SH-SY5Y (cell line): ENCODE measurements at regions not wholly inside any gene's neighbourhood (a gene's known extent, or its start where the extent isn't known, plus 50 kb on each side); places are given as distances from the start of the nearest gene placed in this dataset.

Source experiments
- GATA2 ChIP-seq: IDR thresholded peaks from 2 replicates; pipeline ENCODE4 v1.6.1; 2011; ENCODE audit warnings: mild to moderate bottlenecking, low read depth, low read length
- GATA3 ChIP-seq: IDR thresholded peaks from 2 replicates; pipeline ENCODE4 v1.6.1; 2011; ENCODE audit warnings: low read depth, mild to moderate bottlenecking, low read length, moderate library complexity

GRCh38 chr14:82500222-82500621 is 966.6 kb upstream of the SEL1L start:
- TF ChIP-seq GATA2, result no peak
- TF ChIP-seq GATA3, result no peak
